Neural progenitor cell (in vitro differentiated cells): ENCODE measurements at regions not wholly inside any gene's neighbourhood (a gene's known extent, or its start where the extent isn't known, plus 50 kb on each side); places are given as distances from the start of the nearest gene placed in this dataset.
A peak's percentile ranks its signal among the peaks of the same experiment; 100 is the strongest.

Experiments used
- DNase-seq: peaks from one replicate; pipeline ENCODE4 v3.0.0-alpha.2; 2016; ENCODE audit warnings: low spot score
- H2AFZ ChIP-seq: fragments of 200-600 bp; sonication (generic); replicated peaks from 2 replicates; pipeline ENCODE4 v1.6.1; 2016; ENCODE audit warnings: antibody characterized with exemption
- H3F3A ChIP-seq: fragments of 200-600 bp; sonication (generic); 2 replicates; pipeline ENCODE4 v1.6.1; 2016; ENCODE audit warnings: antibody characterized with exemption, low read depth
- H3K27ac ChIP-seq: fragments of 200-600 bp; sonication (generic); 2 replicates; pipeline ENCODE4 v1.5.1; 2016; ENCODE audit warnings: mild to moderate bottlenecking
- H3K27me3 ChIP-seq: fragments of 200-600 bp; sonication (generic); 2 replicates; pipeline ENCODE4 v1.6.1; 2016; ENCODE audit warnings: mild to moderate bottlenecking, moderate library complexity
- H3K36me3 ChIP-seq: fragments of 200-600 bp; sonication (generic); 2 replicates; pipeline ENCODE4 v1.5.1; 2016
- H3K4me1 ChIP-seq: fragments of 200-600 bp; sonication (generic); 2 replicates; pipeline ENCODE4 v1.6.1; 2016; ENCODE audit warnings: mixed run types
- H3K4me2 ChIP-seq: fragments of 200-600 bp; sonication (generic); 2 replicates; pipeline ENCODE4 v1.6.1; 2016
- H3K4me3 ChIP-seq: fragments of 200-600 bp; sonication (generic); 2 replicates; pipeline ENCODE4 v1.5.1; 2016
- H3K79me2 ChIP-seq: fragments of 200-600 bp; sonication (generic); 2 replicates; pipeline ENCODE4 v1.6.1; 2016; ENCODE audit warnings: low read depth
- H3K9ac ChIP-seq: fragments of 200-600 bp; sonication (generic); 2 replicates; pipeline ENCODE4 v1.6.1; 2016
- H3K9me3 ChIP-seq: fragments of 200-600 bp; sonication (generic); 2 replicates; pipeline ENCODE4 v1.5.1; 2016; ENCODE audit warnings: low read depth
- H4K20me1 ChIP-seq: fragments of 200-600 bp; sonication (generic); 2 replicates; pipeline ENCODE4 v1.6.1; 2016; ENCODE audit warnings: low read depth
- H3K27ac Mint-ChIP-seq: 3 replicates; pipeline ENCODE4 v1.8.0; 2021; ENCODE audit warnings: mixed read lengths
- H3K27me3 Mint-ChIP-seq: 2 replicates; pipeline ENCODE4 v1.8.0; 2022; ENCODE audit warnings: low read depth, mild to moderate bottlenecking, inconsistent platforms, moderate library complexity, mixed read lengths; ENCODE audit not compliant: insufficient read depth
- H3K36me3 Mint-ChIP-seq: 3 replicates; pipeline ENCODE4 v1.8.0; 2021; ENCODE audit warnings: mixed read lengths
- H3K4me1 Mint-ChIP-seq: 3 replicates; pipeline ENCODE4 v1.8.0; 2021; ENCODE audit warnings: mixed read lengths
- H3K4me3 Mint-ChIP-seq: 3 replicates; pipeline ENCODE4 v1.8.0; 2021; ENCODE audit warnings: mild to moderate bottlenecking, moderate library complexity, mixed read lengths
- H3K9me3 Mint-ChIP-seq: 3 replicates; pipeline ENCODE4 v1.8.0; 2020; ENCODE audit warnings: mixed read lengths
- CTCF ChIP-seq: fragments of 200-600 bp; sonication (generic); IDR thresholded peaks from 2 replicates; pipeline ENCODE4 v1.5.1; 2017; ENCODE audit warnings: antibody characterized with exemption, mild to moderate bottlenecking
- EZH2 ChIP-seq: fragments of 200-600 bp; sonication (generic); IDR thresholded peaks from 2 replicates; pipeline ENCODE4 v1.6.1; 2017; ENCODE audit warnings: antibody characterized with exemption, mild to moderate bottlenecking, moderate library complexity
- EZH2phosphoT487 ChIP-seq: fragments of 200-600 bp; sonication (generic); IDR thresholded peaks from 2 replicates; pipeline ENCODE4 v1.6.1; 2017; ENCODE audit warnings: antibody characterized with exemption

- Histone ChIP-seq H3F3A (no peaks in the 10 kb centered on the region), H3K4me2 (no peak overlapping the region), H3K27me3 (no peaks in the 10 kb centered on the region), H3K27ac (no peak overlapping the region), H3K4me3 (no peak overlapping the region), H3K36me3 (no peaks in the 10 kb centered on the region), H2AFZ (no peak overlapping the region), H3K9me3 (no peaks in the 10 kb centered on the region), H3K79me2 (no peaks in the 10 kb centered on the region), H4K20me1 (no peaks in the 10 kb centered on the region), H3K9ac (no peak overlapping the region), H3K4me1 (no peaks in the 10 kb centered on the region)
- H3K27ac Mint-ChIP-seq, result no peak overlapping the region
- H3K36me3 Mint-ChIP-seq, result no peaks in the 10 kb centered on the region
- DNase-seq, result no peak
- H3K27me3 Mint-ChIP-seq, result no peaks in the 10 kb centered on the region
- TF ChIP-seq EZH2 (no peak), EZH2phosphoT487 (no peak), CTCF (no peak)
- peaks cover 4% of the 10 kb centered on the region for H3K4me1 Mint-ChIP-seq
- H3K4me3 Mint-ChIP-seq, result no peak overlapping the region
- no peaks in the 10 kb centered on the region for H3K9me3 Mint-ChIP-seq
Observed at GRCh38 chr5:162484095-162484494, 416.5 kb downstream of the GABRG2 start.

- Histone ChIP-seq H3K9ac (no peak overlapping the region), H3K27ac (no peak overlapping the region), H3K36me3 (no peaks in the 10 kb centered on the region), H3K27me3 (no peaks in the 10 kb centered on the region), H3K9me3 (no peaks in the 10 kb centered on the region), H3K4me2 (no peak overlapping the region), H3K4me1 (no peaks in the 10 kb centered on the region), H3K4me3 (no peak overlapping the region), H2AFZ (no peak overlapping the region), H4K20me1 (no peaks in the 10 kb centered on the region), H3K79me2 (no peaks in the 10 kb centered on the region), H3F3A (no peaks in the 10 kb centered on the region)
- TF ChIP-seq CTCF (no peak), EZH2 (no peak), EZH2phosphoT487 (no peak)
- no peak overlapping the region for H3K27ac Mint-ChIP-seq
- no peaks in the 10 kb centered on the region for H3K9me3 Mint-ChIP-seq
- H3K4me1 Mint-ChIP-seq, result peaks cover 4% of the 10 kb centered on the region
- no peak for DNase-seq
- H3K4me3 Mint-ChIP-seq, result no peak overlapping the region
- H3K36me3 Mint-ChIP-seq, result no peaks in the 10 kb centered on the region
- H3K27me3 Mint-ChIP-seq, result no peaks in the 10 kb centered on the region
Observed at GRCh38 chr5:162484986-162485385, 417.4 kb downstream of the GABRG2 start.

GRCh38 chr5:162485666-162486292 is 418.2 kb downstream of the GABRG2 start:
- H3K27me3 Mint-ChIP-seq, result no peaks in the 10 kb centered on the region
- no peaks in the 10 kb centered on the region for H4K20me1 ChIP-seq
- no peak overlapping the region for H3K9ac ChIP-seq
- no peaks in the 10 kb centered on the region for H3K36me3 Mint-ChIP-seq
- H3K9me3 Mint-ChIP-seq, result no peaks in the 10 kb centered on the region
- no peak overlapping the region for H3K4me3 ChIP-seq
- H3K27me3 ChIP-seq, result no peaks in the 10 kb centered on the region
- no peak overlapping the region for H3K27ac Mint-ChIP-seq
- H3K4me1 Mint-ChIP-seq, result peaks cover 4% of the 10 kb centered on the region
- no peak overlapping the region for H3K4me3 Mint-ChIP-seq
- no peaks in the 10 kb centered on the region for H3K36me3 ChIP-seq
- no peak overlapping the region for H3K4me2 ChIP-seq
- no peaks in the 10 kb centered on the region for H3K4me1 ChIP-seq
- H3F3A ChIP-seq, result no peaks in the 10 kb centered on the region
- H2AFZ ChIP-seq, result peak overlapping the region; percentile 0
- no peak overlapping the region for H3K27ac ChIP-seq
- H3K79me2 ChIP-seq, result no peaks in the 10 kb centered on the region
- peak; percentile 55 for DNase-seq
- TF ChIP-seq EZH2, result no peak
- TF ChIP-seq EZH2phosphoT487, result no peak
- no peaks in the 10 kb centered on the region for H3K9me3 ChIP-seq
